OCI-M2 (cell line): ENCODE measurements at regions not wholly inside any gene's neighbourhood (a gene's known extent, or its start where the extent isn't known, plus 50 kb on each side); places are given as distances from the start of the nearest gene placed in this dataset.

Experiments
- DNase-seq: peaks from one replicate; lab custom pipeline; 2025; ENCODE audit not compliant: unreplicated experiment; lab: John Stamatoyannopoulos, UW

DNA sequence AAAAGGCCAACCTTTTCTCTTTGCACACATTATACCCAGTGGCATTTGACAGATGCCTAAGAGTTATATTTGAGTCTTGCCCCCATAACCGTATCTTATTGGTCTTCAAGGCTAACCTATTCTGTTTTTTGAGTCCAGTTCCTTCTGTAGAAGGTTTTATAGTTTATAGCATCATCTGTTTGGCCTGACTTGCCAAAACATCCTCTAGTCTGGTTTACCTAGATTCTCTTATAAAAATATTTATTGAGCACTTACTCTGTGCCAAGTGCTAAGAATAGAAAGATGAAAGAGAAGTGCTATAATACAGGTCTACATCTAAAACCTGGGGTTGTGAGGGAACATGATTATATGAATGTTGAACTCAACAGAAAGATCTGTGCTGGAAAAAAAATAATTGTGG lies 55.9 kb upstream of the PIP4K2A start:
- no peak for DNase-seq

DNA sequence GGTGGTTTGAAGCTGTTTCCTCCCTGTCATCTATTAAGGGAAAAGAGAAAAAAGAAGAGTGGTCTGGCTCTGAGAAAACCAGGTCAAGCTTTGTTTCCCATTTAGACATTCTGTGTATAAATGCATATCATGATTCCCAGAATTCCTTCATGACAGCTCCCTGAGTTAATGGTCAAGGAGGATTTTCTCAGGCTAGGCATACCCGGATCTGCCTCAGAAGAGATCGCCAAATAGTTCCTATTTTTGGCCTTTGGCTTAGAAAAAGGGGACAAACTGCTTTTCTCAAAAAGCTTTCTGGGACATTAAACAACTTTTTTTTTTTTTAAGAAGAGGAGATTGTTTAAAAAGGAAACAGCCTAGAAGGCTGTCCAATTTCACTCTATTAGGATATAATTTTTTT lies 53.5 kb upstream of the PIP4K2A start:
- no peak for DNase-seq

DNA sequence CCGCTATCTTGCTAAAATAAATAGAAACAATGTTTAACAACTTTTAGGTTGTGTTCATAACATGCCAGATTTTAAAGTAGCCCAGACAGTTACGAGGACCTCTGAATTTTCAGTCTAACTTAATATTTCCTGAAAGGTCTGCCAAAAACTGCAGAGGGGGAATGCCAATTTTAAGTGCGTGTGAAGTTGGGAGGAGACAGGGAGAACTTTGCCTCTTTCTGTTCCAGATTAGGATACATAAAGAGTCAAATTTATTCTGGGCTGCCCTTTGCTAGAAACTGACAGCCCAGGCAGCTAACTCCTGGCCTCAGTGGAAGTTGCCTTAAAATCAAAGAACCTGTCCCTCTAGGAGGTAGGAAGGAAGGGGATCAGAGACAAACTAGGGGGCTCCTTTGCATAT lies 52.3 kb upstream of the PIP4K2A start:
- DNase-seq = no peak

DNA sequence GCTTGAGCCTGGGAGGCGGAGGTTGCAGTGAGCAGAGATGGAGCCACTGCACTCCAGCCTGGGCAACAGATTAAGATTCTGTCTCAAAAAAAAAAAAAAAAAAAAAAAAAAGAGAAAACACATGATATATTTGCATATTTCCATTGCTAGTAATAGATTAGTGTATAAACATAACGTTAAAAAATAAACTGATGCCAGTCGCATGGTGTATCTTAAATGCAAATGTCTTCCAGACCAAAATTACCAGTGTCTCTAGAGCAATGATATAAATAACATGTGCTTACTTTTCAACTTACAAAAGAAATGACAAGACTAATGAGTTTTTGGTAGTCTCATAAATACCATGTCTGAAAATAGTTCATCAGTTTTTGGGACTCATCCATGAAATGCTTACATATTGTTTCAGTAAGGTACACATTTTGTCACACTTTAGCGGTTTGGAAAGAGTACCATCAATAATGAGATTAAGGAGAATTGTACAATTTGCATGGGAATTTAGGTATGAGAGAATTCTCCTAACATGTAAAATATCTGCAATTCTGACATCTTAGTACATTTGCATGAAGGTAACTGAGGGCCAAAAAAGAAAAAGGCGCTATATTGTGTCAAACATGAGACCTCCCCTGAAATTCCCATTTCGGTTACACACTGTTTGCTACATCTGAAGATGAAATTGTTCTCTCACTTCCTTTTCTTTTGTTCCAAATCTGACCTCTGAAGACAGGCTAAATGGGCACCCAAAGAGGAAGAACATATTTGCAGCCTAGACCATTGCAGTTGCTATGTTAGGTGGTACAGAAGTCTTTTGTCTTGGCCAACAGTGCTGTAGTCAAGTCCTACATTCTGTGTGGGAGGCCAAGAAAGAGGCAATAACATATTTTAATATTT lies 51.5 kb upstream of the PIP4K2A start:
- DNase-seq = no peak

DNA sequence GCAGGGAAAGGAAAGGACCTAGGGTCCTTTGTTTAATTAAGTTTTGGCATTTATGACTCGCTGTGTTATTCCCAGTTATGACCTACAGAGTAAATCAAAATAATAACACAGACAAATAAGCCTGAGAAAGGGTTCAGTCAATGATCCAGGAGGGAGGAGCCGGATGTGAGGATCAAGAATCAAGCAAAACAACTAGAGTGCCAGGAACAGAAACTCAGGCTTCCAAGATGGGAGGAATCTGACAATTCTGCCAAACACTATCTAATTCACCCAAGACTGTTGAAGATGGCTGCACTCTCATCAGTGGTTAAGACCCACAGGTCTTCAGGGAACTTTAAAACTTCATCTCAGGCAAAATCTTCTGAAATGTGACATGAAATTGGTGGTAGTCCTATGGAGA lies 50.3 kb upstream of the PIP4K2A start:
- no peak for DNase-seq
